ENCODE measurements at regions not wholly inside any gene's neighbourhood (a gene's known extent, or its start where the extent isn't known, plus 50 kb on each side); places are given as distances from the start of the nearest gene placed in this dataset.

DNA sequence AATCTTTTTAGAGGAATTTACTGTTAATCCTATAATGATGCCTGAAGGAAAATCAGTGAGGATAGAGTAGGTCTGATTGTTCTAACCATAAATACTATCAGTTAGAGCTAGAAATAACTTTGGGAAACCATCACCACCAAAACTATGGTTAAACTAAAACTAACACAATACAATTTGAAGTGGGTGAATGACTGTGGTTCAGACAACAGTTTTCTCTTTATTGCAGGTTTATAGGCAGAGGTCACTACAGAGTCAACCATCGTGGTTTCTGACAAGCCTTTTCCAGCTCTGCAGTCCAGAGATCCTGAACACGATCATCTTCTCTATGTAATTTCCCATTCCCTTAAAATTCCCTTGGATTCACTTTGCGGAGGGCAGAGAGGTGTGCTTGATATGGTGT lies 134.3 kb downstream of the IBTK start:
- TF ChIP-seq, protein P1, sequence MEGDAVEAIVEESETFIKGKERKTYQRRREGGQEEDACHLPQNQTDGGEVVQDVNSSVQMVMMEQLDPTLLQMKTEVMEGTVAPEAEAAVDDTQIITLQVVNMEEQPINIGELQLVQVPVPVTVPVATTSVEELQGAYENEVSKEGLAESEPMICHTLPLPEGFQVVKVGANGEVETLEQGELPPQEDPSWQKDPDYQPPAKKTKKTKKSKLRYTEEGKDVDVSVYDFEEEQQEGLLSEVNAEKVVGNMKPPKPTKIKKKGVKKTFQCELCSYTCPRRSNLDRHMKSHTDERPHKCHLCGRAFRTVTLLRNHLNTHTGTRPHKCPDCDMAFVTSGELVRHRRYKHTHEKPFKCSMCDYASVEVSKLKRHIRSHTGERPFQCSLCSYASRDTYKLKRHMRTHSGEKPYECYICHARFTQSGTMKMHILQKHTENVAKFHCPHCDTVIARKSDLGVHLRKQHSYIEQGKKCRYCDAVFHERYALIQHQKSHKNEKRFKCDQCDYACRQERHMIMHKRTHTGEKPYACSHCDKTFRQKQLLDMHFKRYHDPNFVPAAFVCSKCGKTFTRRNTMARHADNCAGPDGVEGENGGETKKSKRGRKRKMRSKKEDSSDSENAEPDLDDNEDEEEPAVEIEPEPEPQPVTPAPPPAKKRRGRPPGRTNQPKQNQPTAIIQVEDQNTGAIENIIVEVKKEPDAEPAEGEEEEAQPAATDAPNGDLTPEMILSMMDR (IDR thresholded peaks at IDR 0.05), result no peak
- TF ChIP-seq POLR2A (IDR thresholded peaks at IDR 0.05), result no peak
